ENCODE measurements at regions not wholly inside any gene's neighbourhood (a gene's known extent, or its start where the extent isn't known, plus 50 kb on each side); places are given as distances from the start of the nearest gene placed in this dataset.

DNA sequence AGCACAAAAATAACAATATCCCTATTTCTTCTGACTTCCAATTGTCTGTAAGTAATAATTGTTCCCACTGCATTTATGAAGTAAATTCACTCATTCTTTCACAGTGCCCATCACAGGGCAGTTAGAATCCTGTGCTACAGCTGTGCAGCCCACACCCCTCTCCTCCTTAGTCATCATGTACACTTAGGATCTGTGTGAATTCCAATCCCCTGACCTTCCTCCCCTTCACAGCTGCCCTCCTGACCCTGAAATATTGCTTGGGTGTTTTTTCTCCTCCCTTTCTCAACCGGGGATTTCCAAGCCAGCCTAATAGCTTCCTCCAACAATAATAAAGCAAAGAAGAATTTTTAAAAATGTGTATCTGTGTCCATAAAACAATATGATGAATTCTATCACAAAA lies 91.5 kb upstream of the BEND6 start:
- DNase-seq, result no peak

DNA sequence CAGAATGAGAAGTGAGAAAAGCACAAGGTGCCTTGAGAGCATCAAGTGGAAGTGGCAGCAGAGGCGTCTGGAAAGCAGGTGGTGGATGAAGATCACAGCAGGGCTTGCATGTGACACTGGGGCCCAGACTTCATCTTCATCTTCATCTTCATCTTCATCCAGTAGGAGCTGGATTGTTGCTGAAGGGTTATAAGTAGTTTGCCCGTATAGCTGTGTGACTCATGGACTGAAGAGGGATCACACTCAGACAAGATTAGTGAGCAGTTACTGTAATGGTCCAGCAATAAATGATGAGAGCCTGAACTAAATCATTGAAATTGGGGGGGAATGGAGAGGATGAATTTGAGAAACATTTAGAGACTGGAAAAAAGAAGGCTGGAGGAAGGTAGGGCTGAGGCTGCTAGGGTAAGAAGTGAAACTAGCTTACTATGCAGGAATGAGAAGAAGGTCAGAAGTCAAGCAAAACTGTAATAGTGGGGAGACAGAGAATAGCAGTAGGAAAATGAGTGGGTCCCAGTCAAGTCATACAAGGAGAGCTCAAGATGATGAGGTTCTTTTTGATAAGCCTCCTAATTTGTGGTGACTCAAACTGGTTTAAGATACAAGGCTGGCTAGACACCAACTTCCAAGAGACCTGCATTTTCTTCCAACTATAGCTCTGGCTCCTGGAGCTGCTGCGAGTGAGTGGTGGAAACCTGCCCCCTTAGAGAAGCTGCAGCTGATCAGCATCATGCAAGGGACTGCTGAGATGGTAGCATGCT lies 92.3 kb upstream of the BEND6 start:
- DNase-seq, result no peak

DNA sequence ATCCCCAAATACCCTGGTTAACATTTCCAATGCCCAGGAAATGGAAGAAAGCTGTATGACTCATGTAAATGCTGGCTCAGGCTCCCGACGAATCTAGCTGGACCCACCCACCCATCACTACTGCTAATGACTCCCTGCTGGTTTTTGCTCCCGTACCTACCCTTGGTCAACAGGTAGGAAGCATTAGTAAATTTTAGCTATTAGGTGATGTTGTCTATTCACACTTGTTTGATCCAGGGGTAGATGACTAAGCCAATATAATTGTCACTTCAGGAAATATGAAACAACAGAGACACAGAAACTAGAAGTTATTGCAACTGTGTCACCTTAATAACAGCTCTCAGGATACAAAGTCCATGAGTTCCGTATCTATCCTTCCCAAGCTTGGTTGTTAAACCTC lies 94.4 kb upstream of the BEND6 start:
- DNase-seq, result no peak

DNA sequence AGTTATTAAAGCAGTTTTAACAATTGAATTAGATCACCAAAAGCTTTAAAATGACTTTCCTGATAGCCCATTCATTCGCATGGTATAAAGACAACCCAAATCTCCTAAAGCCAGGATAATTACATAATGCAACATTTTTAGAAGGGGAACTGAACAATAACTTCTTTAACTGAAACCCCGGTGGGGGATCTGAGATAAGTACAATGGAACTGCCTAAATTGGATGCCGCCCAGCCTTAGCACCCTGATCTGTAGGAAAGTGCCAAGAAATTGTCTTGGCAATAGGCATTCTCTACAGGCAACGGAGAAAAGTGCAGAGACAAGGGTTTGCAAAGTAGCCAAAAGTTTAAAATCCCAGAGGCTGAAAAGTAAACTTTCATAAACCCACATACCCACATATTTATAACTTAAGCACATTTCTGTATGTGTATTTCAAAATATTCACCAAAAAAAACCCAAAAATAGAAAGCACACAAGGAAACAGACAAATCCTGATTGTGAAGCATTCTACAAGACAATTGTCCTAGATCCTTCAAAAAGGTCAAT lies 98.8 kb upstream of the BEND6 start:
- no peak for DNase-seq

DNA sequence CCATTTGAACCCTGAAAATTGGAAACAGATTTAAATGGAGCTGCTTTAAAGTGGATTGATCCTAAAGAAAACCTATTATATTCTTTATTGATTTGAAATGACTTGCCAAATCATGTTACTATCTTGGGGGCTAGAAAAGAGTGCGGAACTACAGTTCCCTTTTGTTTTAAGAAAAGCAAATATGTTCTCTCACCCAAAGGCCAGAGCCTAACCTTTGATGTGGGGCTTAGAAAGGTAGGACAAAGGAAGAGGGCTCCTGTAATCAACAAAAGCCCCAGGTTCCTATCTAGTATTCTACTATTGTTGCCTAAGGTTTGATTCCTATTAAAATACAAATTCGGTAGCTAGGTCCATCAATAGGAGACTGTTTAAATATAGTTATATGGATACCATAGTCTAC lies 100.8 kb upstream of the BEND6 start:
- DNase-seq, result no peak

DNA sequence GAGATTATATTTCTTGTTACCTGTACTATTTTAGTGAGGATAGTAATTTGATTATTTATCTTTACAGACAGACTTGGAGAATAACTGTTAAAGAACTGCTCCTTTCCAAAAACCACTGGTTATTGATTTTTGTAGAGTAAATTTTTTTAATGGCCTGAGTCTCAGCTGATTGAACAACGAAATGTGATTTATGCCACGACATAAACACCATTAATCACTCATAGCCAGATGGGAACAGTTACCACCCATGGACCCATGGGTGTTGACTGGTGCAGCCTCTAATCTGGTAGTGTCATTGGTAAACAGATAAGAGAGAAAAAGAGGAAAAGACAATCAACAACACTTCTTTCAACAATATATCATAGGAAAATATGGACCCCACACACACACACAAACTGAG lies 101.4 kb upstream of the BEND6 start:
- DNase-seq, result no peak

DNA sequence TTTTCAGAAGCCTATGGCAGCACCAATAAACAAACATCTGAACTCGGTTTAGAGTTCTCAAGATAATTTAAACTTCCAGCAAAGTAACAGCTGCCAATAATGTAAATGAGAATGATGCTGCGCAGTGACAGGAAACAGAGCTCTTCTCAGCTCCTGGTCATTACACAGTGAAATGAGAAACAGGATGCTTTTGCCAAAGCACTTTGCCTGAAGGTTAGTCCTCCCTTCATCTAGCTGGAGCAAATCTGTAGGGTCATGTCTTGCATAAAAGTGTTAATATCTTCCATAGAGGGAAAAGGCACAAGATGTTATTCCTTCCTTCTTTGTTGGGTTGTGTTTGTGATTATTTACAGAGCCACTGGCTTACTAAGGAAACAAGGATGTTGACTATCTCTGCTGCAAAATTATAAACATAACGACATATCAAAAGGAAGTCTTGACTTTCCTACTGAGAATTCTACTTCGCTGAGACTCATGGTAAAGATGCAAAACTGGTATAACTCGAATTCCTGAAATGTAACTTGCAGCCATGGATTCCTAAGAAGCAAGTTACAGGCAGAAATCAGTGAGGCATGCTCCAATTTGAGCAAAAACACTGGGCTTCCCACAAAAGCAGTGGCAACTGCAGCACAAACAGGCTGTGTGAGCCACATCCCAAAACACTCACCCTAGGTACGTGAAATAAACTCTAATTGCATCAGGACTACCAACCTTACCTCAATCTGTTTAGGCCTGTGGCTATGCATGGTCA lies 102.5 kb upstream of the BEND6 start:
- no peak for DNase-seq

DNA sequence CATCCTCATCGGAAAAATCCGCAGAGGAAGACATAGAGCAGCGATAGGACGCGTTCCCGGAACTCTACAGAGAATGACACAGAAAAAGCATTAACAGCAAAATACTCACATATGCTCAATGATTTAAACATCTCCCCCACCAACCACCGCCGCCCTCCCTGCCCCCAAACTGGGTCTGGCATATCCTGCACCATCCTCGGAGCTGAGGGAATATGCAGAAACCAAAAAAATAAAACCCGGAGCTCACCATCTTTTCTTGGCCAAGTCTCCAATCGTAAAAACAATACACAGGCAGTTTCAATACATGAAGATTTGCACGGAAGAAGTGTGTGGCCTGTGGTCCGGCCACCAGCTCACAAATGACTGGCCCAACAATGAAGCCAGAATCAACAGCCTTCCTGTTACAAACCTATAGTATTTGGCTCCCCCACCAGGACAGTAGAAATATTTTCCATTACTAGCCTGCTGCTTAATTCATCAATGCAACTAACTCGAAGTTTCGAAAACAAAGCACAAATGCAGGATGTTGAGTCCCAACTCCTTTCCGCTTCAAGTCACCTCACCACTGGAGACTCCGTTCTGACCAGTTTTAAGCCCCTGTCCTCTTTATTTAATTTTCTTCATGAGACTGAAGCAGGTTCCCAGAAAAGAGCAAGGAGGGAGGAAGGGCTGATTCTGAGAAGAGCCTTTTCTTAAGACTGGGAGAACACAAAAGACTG lies 103.2 kb upstream of the BEND6 start:
- DNase-seq, result peak; percentile 20 to 35

DNA sequence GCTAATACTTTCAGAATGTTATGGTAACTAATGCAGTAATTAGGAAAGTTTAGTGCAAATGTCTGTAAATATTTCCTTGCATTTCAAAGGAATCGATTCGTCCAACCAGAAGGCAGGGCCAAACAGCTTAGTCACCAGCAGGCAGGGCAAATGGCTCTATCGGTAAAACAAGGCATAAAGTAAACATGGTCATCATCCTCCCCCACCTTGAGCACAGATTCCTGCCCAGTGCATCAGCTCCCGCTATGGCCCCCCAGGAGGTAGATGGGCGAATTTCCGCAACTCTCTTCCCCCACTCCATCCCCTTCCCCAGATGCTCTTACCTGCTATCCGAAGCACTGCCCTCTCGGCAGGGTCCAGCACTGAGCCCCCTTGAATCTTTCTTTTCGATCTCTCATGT lies 103.8 kb upstream of the BEND6 start:
- DNase-seq, result no peak

DNA sequence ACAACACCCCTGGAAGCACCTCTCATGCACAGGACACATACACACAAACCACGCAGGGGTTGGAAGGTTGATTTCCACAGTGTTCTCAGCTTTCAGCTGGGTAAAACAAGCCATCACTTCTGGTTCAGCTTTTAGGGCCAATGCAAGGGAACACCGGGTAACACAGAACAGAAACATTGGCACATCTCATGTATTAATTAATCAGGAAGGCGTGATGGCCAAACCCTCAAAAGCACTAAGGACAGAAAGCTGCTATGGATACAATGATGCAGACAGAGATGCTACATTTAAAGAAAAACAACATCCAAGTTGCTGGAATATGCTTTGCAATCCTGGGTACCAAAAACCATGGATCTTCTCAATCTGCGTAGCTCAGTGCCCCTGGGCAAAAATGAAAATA lies 104.3 kb upstream of the BEND6 start:
- no peak for DNase-seq

DNA sequence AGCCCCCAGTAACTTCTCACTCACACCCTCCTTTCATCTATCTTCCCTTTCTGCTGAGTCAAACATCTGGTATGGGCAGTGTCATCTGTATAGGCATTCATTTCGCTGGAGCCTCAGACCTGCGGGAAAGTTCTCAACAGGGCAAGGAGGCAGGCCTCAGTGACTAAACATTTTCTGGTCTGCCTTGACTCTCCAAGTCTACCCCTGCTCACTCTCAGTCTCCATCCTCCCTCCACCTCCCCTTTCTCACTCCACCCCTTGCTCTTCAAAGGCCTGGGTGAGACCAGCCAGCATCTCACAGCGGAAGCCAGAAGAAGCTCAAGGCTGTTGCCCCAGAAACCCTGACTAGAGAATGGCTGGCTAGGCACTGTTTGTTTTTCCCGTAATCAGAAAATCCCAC lies 105.0 kb upstream of the BEND6 start:
- DNase-seq, result no peak

DNA sequence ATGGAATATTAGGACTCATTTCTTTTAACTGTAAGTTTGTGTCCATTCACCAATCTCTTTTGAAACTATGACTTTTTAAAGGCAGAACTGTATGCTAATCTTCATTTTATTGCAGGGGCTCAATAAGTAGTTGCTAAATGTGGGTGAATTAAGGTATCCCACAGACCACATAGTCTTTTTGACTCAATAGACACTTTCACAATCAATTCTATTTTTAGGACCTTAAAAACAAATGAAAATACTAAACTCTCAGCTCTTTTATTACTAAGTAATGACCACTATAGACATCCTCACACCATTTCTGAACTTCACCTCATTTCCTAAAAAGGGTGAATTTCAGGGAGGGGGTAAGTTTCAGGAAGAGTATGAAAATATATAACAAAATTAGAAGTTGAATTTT lies 106.8 kb upstream of the BEND6 start:
- DNase-seq, result no peak

DNA sequence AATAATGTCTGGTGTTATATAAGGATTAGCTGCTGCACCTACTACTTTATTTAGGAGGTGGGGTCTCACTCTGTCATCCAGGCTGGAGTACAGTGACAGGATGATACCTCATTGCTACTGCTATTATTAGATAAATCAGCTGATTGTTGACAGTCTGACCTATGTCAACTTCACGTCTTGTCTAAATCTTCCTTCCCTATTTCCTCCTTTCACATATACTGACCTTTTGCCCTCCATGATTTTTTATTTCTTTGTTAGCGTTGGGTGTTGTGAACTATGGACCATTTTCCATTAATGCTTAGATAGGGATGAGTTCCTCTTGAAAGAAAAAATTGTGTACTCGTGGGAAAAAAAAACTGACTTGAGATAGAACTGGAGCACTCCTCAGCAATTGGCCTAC lies 109.9 kb upstream of the BEND6 start:
- no peak for DNase-seq

DNA sequence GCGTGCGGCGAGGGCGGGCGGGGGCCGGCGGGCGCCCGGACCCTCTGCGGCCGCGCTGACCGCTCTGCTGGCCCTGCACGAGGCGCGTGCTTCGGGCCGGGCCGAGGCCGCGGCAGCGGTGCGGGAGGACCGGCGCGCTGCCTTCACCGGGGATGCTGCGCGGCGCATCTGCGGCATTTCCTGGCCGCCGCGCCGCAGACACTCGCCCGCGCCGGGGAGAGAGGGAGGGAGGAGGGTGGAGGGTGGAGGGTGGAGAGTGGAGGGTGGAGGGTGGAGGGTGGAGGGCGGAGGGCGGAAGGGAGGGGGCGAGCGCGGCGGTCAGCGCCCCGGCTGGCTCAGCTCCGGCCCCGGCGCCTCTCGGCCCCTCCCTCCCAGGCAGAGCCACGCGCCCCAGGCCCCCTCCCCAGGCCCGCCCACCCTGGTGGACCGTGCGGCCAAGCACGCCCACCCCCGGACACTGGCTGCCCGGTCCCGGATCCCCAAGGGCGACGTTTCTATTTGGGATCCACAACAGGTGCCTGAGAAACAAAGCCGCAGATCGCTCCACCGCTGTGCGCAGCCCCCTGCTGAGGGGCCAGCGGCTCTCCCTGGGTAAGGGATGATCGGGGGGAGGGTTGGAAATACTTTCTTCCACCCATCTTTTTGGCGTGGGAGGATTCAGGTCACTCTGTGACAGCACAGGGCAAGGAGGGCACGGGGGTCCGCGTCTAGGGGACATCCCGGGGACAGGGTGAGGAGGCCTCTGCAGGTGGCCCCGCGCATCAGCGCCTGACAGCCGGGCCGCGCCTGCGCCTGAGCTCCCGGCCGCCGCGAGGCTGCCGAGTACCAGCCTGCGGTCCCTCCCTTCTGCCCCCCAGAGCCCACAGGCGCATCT lies 111.2 kb upstream of the BEND6 start:
- DNase-seq, result peak; percentile 61

DNA sequence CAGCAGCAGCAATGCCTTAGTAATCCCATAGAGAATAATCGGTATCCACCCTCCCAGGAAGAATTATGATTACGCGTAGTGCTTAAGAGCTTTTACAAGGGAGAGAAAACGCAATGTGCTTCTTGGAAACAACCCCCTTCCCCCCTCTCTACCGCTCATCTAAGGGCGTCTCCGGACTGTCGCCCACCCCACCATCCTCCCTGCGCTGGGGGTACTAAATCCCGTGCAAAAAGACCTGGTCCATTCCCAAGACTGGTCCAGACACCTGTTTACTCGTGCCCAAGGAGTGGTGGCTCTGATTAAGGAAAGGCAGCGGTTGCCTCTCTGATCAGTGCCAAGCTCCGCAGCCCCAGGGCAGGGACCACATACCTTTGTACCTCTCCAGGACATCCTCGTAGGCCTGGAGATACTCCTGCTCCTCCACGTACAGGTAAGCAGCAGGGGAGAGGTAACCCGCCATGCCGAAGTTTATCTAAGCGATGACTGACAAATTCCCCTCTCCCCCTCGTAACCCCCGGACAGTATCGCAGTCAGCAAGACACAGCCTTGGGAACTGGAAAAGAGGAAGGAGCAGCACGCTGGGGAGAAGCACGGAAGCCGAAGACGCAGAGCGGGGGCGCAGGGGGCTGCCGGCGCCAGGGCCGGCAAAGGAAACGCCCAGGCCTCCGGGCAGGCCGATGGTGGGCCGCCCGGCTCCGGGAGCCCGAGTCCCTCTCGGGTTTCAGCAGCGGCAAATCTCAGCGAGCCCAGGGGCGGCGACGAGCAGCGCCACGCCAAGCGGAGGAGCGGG lies 112.0 kb upstream of the BEND6 start:
- DNase-seq, result peak; percentile 10 to 12

DNA sequence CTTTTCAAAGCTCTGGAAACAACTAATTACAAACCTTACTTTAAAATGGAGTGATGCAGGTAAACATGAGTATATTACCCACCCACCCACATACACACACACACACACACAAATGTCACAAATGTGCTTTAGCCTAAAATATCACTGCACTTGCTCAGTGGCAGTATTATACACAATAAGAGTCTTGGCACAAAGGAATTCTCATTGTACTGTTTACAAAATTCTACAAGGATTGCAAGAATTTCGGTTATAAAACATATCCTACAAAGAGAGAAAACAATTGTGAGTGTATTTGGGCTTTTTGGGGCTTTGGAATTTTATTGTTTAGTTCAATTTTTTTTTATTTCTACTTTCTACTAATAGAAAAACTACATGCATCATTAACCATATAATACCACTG lies 113.2 kb upstream of the BEND6 start:
- no peak for DNase-seq

DNA sequence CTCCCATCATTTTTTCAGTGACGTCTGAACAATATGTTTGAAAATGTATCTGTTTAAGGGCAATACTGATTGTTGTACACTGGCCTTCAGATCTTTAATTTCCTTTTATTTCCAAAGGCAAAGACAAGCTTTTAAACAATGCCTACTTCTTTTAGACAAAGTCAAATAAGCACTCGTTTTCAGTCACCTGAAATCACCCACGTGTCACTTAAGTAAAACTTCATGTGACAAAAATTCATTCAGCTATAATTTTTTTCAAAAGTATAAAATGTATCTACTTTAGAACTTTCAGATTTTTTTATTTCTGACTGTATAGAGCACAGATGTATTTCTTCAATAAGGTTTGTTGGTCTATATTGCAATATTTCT lies 113.5 kb upstream of the BEND6 start:
- DNase-seq, result no peak

DNA sequence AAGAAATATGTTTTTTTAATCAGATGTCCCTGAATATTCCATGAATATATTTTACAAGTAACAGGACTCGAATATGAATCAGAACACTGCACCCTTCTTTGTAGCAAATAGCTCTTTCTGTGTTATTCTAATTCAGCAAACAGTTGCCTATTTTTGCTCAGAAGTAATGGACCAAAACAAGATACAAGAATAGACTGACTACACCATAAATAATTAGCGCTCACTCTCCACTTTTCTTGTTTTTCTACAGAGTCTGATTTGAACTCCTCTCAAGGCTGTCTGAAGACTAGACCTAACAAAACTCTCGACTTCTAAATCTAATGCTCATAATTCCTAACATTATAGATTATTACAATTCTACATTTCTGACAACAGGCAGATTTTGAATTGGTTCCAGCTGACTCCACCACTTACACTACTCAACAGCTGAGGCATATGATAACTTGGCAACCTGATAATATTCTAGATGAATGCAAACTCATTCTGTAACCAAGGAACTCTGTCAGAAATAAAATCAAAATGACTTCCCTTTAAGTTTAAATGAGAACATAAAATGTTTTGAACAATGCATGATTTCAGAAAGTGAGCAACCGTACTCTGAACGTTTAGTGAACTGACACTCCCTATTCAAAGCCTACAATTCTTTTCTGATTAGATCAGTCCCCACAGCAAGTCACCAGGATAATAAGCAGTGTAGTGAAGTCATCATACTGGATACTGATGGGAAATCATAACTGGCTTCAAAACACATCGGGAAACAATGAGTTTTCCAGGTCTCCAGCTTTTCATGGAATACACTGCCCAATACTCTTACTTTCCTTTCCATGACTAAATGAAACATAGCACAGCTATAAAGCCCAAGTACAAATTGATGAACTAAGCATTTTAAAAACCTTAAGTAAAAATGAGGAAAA lies 114.2 kb upstream of the BEND6 start:
- DNase-seq, result no peak

DNA sequence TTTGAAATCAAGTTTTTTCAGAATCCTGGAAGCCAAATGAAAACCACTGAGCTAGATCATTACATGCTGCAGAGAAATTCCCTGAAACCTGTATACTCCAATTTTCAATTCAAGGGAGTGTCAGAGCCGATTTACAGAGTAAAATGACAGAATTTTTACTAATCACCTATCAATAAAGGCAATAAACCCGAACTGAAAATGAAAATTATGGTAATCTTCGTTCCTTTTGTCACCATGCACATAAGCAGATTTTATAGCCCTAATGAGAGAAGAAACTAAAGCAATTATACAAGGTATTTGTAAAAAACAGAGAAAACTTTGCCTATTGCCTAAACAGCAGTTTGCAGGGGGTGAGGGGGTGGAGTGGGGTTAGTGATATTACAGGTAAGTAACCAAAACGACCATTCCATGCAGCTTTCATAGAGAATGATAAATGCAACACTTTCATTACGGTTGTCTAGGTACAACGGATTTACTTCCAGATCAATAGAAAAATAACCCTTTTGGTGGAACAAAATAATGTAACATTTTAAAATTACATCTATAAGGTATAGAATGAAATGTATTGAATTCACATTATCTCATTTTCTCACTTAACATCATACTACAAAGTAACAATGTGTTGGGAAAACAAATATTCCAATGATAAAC lies 115.2 kb upstream of the BEND6 start:
- no peak for DNase-seq

DNA sequence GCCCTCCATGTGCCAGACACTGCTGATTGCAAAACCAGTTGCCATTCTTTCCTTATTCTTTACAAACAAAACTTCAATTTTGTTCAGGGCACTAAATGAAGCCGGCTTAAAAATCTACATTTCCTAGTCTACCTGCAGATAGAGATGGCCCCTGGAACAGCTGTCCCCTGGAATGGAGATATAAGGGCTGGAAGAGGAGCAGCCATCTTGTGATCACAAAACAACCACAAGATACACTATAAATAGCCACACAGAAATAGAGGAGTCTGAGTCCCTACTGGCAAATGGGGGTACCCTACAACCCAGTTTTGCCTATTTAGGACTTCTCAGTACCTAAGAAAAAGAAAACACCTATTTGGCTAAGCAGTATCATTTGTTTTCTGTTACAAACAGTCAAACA lies 115.9 kb upstream of the BEND6 start:
- no peak for DNase-seq
